ENCODE measurements at regions not wholly inside any gene's neighbourhood (a gene's known extent, or its start where the extent isn't known, plus 50 kb on each side); places are given as distances from the start of the nearest gene placed in this dataset.
"Not testable (repeated sequence)": the region's sequence is repeated elsewhere in the genome, so short reads cannot be mapped to it uniquely, and the experiment has no call there.

DNA sequence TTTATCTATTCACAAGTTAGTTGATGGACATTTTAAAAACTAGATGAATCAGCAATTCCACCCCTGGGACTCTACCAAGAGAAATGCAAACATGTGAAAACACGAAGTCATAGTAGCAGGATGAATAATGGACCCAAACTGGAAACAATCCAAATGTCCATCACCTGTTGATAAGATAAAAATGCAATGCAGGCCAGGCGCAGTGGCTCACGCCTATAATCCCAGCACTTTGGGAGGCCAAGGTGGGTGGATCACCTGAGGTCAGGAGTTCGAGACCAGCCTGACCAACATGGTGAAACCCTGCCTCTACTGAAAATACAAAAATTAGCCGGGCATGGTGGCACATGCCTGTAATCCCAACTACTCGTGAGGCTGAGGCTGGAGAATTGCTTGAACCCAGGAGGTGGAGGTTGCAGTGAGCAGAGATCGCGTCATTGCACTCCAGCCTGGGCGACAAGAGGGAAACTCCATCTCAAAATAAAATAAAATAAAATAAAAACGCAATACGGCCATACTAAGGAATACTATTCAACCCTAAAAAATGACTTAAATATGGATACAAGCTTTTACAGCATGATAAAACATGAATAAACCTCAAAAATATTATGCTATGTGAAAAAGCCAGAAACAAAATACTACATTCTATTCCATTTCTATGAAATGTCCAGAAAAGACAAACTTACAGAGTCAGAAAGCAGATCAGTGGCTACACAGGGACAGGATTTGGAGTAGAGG, 61.6 kb upstream of the BACH2 start:
- H3K4me1 ChIP-seq (ENCODE audit: control insufficient read depth, insufficient read depth, low read length, unreplicated experiment); H3K36me3 ChIP-seq (ENCODE audit: insufficient read depth, low read length); H3K4me3 ChIP-seq (ENCODE audit: low read depth, low read length); H3K27ac ChIP-seq (ENCODE audit: low read depth, low read length); H3K27me3 ChIP-seq (ENCODE audit: insufficient read depth, low read length); H3K79me2 ChIP-seq (ENCODE audit: control insufficient read depth, insufficient read depth, low read length, unreplicated experiment); H2AFZ ChIP-seq (ENCODE audit: low read length, unreplicated experiment): not testable (repeated sequence)

DNA sequence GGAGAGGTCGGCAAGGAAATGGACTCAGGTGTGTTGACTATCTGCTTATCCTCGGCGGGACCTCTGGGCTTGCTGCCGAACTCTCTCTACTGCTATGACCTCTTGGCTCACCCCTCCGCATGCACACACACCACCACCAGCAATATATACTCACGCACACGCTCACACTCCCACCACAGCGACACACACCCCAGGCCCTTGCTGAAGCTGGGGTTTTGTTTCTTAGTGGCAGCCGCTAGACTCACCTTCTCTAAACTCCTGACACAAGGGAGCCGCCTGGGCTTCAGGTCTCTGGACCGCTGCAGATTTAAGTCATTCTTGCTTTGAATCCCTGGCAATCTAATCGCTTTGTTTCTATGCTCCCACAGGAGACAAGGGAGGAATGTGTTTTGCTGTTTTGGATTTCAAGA, 59.4 kb upstream of the BACH2 start:
- H3K4me3 ChIP-seq (ENCODE audit: low read depth, low read length) = no peak overlapping the region
- H2AFZ ChIP-seq (ENCODE audit: low read length, unreplicated experiment) = no peak overlapping the region
- no peak overlapping the region for H3K27ac ChIP-seq (ENCODE audit: low read depth, low read length)
- no peaks in the 10 kb centered on the region for H3K36me3 ChIP-seq (ENCODE audit: insufficient read depth, low read length)
- 0 out of 2 replicates have a peak, but pooled peaks cover 6% of the 10 kb centered on the region for H3K27me3 ChIP-seq (ENCODE audit: insufficient read depth, low read length)
- peaks cover 4% of the 10 kb centered on the region for H3K4me1 ChIP-seq (ENCODE audit: control insufficient read depth, insufficient read depth, low read length, unreplicated experiment)
- H3K79me2 ChIP-seq (ENCODE audit: control insufficient read depth, insufficient read depth, low read length, unreplicated experiment) = no peaks in the 10 kb centered on the region

DNA sequence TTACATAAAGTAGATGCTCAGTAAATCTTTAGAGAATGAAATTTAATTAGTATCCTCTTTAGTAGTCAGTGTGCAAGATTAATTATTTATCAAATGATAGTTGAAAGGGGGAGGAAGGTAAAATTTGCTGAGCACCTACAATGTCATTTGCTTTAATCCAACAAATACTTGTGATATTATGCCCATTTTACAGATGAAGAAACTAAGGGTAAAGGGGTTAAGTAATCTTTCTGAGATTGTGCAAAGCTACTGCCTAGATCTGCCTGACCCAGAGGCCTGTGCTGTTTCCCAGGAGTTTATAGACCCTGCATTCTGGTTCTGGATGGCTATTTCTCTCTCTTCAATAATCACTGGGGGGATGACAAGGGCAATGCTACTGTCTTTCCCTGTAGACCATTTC, 58.3 kb upstream of the BACH2 start:
- H3K4me3 ChIP-seq (ENCODE audit: low read depth, low read length) = no peak overlapping the region
- 0 out of 2 replicates have a peak, but pooled peaks cover 6% of the 10 kb centered on the region for H3K27me3 ChIP-seq (ENCODE audit: insufficient read depth, low read length)
- H2AFZ ChIP-seq (ENCODE audit: low read length, unreplicated experiment) = no peak overlapping the region
- H3K27ac ChIP-seq (ENCODE audit: low read depth, low read length) = no peak overlapping the region
- no peaks in the 10 kb centered on the region for H3K79me2 ChIP-seq (ENCODE audit: control insufficient read depth, insufficient read depth, low read length, unreplicated experiment)
- H3K36me3 ChIP-seq (ENCODE audit: insufficient read depth, low read length) = no peaks in the 10 kb centered on the region
- H3K4me1 ChIP-seq (ENCODE audit: control insufficient read depth, insufficient read depth, low read length, unreplicated experiment) = peaks cover 4% of the 10 kb centered on the region

DNA sequence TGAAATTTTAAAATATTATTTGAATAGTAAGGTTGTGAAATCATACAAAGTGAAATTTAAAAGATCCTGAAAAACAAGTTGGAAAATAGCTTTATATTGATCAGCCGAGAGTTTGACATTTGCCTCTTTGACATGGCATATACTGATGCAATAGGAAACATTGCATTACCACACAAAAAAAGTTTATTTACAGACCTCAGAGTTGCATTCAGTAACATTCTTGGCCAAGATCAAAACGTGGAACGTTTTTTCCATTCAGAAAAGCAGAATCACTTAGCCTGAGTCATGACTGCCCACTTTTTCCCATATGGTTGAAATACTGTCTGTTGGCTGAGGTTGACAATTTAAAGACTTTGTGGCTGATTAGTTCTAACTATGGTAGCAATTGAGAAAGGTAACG, 55.1 kb upstream of the BACH2 start:
- no peak overlapping the region for H2AFZ ChIP-seq (ENCODE audit: low read length, unreplicated experiment)

DNA sequence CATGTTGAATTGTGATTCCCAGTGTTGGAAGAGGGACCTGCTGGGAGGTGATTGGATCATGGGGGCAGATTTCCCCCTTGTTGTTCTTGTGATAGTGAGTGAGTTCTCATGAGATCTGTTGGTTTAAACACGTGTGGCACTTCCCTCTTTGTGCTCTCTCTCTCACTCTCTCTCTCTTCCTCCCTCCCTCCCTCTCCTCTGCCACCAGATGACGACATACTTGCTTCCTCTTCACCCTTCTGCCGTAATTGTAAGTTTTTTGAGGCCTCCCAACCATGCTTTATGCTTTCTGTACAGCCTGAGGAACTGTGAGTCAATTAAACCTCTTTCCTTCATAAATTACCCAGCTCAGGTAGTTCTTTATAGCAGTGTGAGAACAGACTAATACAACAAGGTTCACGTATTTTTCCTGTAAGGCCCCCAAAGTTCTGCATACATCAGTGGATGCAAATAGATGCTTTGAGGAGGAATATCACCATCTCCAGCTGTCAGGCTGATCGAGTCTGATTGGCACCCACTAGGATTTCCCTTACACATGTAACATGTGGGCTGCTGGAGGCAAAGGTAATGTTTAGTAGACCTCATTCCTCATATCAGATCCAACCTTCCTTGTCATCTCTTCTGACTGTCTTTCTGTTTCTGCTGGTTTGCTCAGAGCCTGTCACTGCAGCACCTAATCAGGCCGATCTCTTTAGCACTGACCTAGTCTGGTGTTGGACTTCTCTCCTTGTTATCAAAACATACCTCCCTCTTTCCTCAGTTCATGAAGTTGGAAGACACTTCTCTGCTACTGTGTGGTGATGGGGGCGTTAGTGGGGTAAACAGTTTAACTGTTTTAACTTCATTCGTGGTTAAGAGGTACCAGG, 54.3 kb upstream of the BACH2 start:
- Histone ChIP-seq H3K79me2 (ENCODE audit: control insufficient read depth, insufficient read depth, low read length, unreplicated experiment) (no peaks in the 10 kb centered on the region), H3K4me1 (ENCODE audit: control insufficient read depth, insufficient read depth, low read length, unreplicated experiment) (peaks cover 4% of the 10 kb centered on the region), H3K36me3 (ENCODE audit: insufficient read depth, low read length) (no peaks in the 10 kb centered on the region), H3K4me3 (ENCODE audit: low read depth, low read length) (no peak overlapping the region), H3K27ac (ENCODE audit: low read depth, low read length) (no peak overlapping the region), H3K27me3 (ENCODE audit: insufficient read depth, low read length) (peaks cover 34% of the 10 kb centered on the region), H2AFZ (ENCODE audit: low read length, unreplicated experiment) (no peak overlapping the region)

More for the DNA sequence above, 55.1 kb upstream of the BACH2 start:
- Histone ChIP-seq H3K27ac (ENCODE audit: low read depth, low read length) (no peak overlapping the region), H3K4me1 (ENCODE audit: control insufficient read depth, insufficient read depth, low read length, unreplicated experiment) (peaks cover 4% of the 10 kb centered on the region), H3K4me3 (ENCODE audit: low read depth, low read length) (no peak overlapping the region), H3K36me3 (ENCODE audit: insufficient read depth, low read length) (no peaks in the 10 kb centered on the region), H3K79me2 (ENCODE audit: control insufficient read depth, insufficient read depth, low read length, unreplicated experiment) (no peaks in the 10 kb centered on the region), H3K27me3 (ENCODE audit: insufficient read depth, low read length) (peaks cover 26% of the 10 kb centered on the region)

DNA sequence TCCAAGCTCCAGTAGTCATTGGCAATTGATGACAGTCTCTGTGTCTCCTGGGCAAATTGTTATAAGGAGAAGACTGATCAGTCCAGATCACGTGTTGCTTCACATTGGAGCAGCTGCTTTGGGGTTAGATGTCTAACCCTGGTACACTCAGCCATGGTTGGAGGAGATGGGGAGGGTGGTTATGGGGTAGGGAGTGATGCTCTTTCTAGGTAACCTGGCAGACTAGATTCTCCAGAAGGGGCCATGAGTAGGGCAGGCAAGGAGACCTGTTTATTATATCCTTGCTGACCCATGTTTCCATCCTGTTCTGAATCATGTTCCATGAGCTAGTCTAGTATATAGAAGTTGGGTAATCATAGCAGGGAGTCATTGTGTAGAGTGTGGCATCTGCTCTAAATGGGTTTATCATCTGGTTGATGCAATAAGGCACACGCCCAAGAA, 50.8 kb upstream of the BACH2 start:
- H2AFZ ChIP-seq (ENCODE audit: low read length, unreplicated experiment) = no peak overlapping the region
- H3K27ac ChIP-seq (ENCODE audit: low read depth, low read length) = no peak overlapping the region
- H3K4me3 ChIP-seq (ENCODE audit: low read depth, low read length) = no peak overlapping the region
- peaks cover 44% of the 10 kb centered on the region for H3K27me3 ChIP-seq (ENCODE audit: insufficient read depth, low read length)
- no peaks in the 10 kb centered on the region for H3K79me2 ChIP-seq (ENCODE audit: control insufficient read depth, insufficient read depth, low read length, unreplicated experiment)
- no peaks in the 10 kb centered on the region for H3K36me3 ChIP-seq (ENCODE audit: insufficient read depth, low read length)
- H3K4me1 ChIP-seq (ENCODE audit: control insufficient read depth, insufficient read depth, low read length, unreplicated experiment) = peaks cover 8% of the 10 kb centered on the region

DNA sequence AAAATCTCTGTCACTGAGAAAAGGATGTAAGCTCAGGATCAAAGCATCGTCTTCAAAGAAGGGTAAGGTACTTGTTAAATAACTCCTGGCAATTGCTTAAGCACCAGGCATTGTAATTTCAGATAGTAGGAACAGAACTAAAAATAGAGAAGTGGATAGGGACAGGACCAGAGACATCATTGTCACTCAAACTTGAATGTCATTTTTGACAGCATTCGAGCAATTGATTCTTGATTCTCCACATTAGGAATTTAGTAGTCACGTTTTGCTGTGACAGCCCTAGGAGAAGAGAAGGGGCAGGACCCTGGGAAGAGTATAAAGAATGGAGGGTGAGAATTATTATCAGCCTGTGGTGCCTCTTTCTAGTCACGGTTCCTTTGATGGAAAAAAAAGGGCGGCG, 50.1 kb upstream of the BACH2 start:
- Histone ChIP-seq H2AFZ (ENCODE audit: low read length, unreplicated experiment) (no peak overlapping the region), H3K36me3 (ENCODE audit: insufficient read depth, low read length) (no peaks in the 10 kb centered on the region), H3K27me3 (ENCODE audit: insufficient read depth, low read length) (peaks cover 44% of the 10 kb centered on the region), H3K4me3 (ENCODE audit: low read depth, low read length) (no peak overlapping the region), H3K27ac (ENCODE audit: low read depth, low read length) (no peak overlapping the region), H3K79me2 (ENCODE audit: control insufficient read depth, insufficient read depth, low read length, unreplicated experiment) (no peaks in the 10 kb centered on the region), H3K4me1 (ENCODE audit: control insufficient read depth, insufficient read depth, low read length, unreplicated experiment) (peaks cover 5% of the 10 kb centered on the region)

Measured in ACC112 (cell line).